ENCODE measurements at regions not wholly inside any gene's neighbourhood (a gene's known extent, or its start where the extent isn't known, plus 50 kb on each side); places are given as distances from the start of the nearest gene placed in this dataset.

- Histone ChIP-seq H4K20me1 (ENCODE audit: insufficient read depth, low read length) (no peaks in the 10 kb centered on the region), H3K36me3 (replicated peaks in 1 of 2; ENCODE audit: control insufficient read depth in 1 of 2, insufficient read depth in 2 of 2, low read length in 2 of 2) (no peaks in the 10 kb centered on the region), H3K9me3 (replicated peaks in 1 of 2; ENCODE audit: control insufficient read depth in 1 of 2, insufficient read depth in 1 of 2, low read length in 2 of 2) (peaks cover 8 to 14% of the 10 kb centered on the region in 2 donors), H3K4me3 (replicated peaks in 1 of 3; ENCODE audit: low read depth in 2 of 3, low read length in 3 of 3) (no peak overlapping the region), H2AFZ (ENCODE audit: insufficient read depth, low read depth, low read length, poor library complexity, severe bottlenecking) (no peak overlapping the region), H3K27me3 (ENCODE audit: control insufficient read depth in 2 of 2, insufficient read depth in 2 of 2, low read length in 2 of 2) (no peaks in the 10 kb centered on the region), H3K9ac (ENCODE audit: insufficient read depth, low read length, poor library complexity, severe bottlenecking) (no peak overlapping the region), H3K27ac (ENCODE audit: low read depth in 1 of 2, low read length in 2 of 2) (no peak overlapping the region), H3K79me2 (ENCODE audit: insufficient read depth, low read length) (no peaks in the 10 kb centered on the region), H3K4me1 (ENCODE audit: control insufficient read depth in 1 of 2, insufficient read depth in 2 of 2, low read length in 2 of 2) (no peaks in the 10 kb centered on the region), H3K4me2 (replicated peaks; ENCODE audit: extremely low read depth, low read length, poor library complexity, severe bottlenecking) (no peak overlapping the region)
- no peak for DNase-seq
- H3K9me3 Mint-ChIP-seq, result peaks cover 7 to 17% (median 10%) of the 10 kb centered on the region in 7 donors
- no peaks in the 10 kb centered on the region for H3K36me3 Mint-ChIP-seq
- no peak overlapping the region for H3K27ac Mint-ChIP-seq
- no peaks in the 10 kb centered on the region for H3K27me3 Mint-ChIP-seq (ENCODE audit: low read depth in 3 of 3)
- intact Hi-C loops (cut with micrococcal nuclease), result no loop called here
- no peak for TF ChIP-seq CTCF (IDR thresholded peaks at IDR 0.05)
- no peak overlapping the region for H3K4me3 Mint-ChIP-seq
- no peaks in the 10 kb centered on the region for H3K4me1 Mint-ChIP-seq
Measured at GRCh38 chr7:85685901-85686300, 499.0 kb upstream of the SEMA3D start.

GRCh38 chr7:85682833-85683620, 496.2 kb upstream of the SEMA3D start:
- Histone ChIP-seq H3K4me1 (ENCODE audit: control insufficient read depth in 1 of 2, insufficient read depth in 2 of 2, low read length in 2 of 2) (no peaks in the 10 kb centered on the region), H3K4me2 (replicated peaks; ENCODE audit: extremely low read depth, low read length, poor library complexity, severe bottlenecking) (no peak overlapping the region), H3K27me3 (ENCODE audit: control insufficient read depth in 2 of 2, insufficient read depth in 2 of 2, low read length in 2 of 2) (no peaks in the 10 kb centered on the region), H3K79me2 (ENCODE audit: insufficient read depth, low read length) (no peaks in the 10 kb centered on the region), H2AFZ (ENCODE audit: insufficient read depth, low read depth, low read length, poor library complexity, severe bottlenecking) (no peak overlapping the region), H3K9me3 (replicated peaks in 1 of 2; ENCODE audit: control insufficient read depth in 1 of 2, insufficient read depth in 1 of 2, low read length in 2 of 2) (peaks cover 16 to 19% of the 10 kb centered on the region in 2 donors), H3K36me3 (replicated peaks in 1 of 2; ENCODE audit: control insufficient read depth in 1 of 2, insufficient read depth in 2 of 2, low read length in 2 of 2) (no peaks in the 10 kb centered on the region), H3K27ac (ENCODE audit: low read depth in 1 of 2, low read length in 2 of 2) (no peak overlapping the region), H4K20me1 (ENCODE audit: insufficient read depth, low read length) (no peaks in the 10 kb centered on the region), H3K4me3 (replicated peaks in 1 of 3; ENCODE audit: low read depth in 2 of 3, low read length in 3 of 3) (no peak overlapping the region), H3K9ac (ENCODE audit: insufficient read depth, low read length, poor library complexity, severe bottlenecking) (no peak overlapping the region)
- Mint-ChIP-seq H3K27ac (no peak overlapping the region), H3K4me1 (no peaks in the 10 kb centered on the region), H3K36me3 (no peaks in the 10 kb centered on the region), H3K9me3 (peaks cover 11 to 22% (median 17%) of the 10 kb centered on the region in 7 donors), H3K27me3 (ENCODE audit: low read depth in 3 of 3) (no peaks in the 10 kb centered on the region), H3K4me3 (no peak overlapping the region)
- no peak for DNase-seq
- WGBS (ENCODE audit: insufficient coverage), result no CpG with 5 or more reads among the region's 1 CpG
- no peak for TF ChIP-seq CTCF (IDR thresholded peaks at IDR 0.05)
- intact Hi-C loops (cut with micrococcal nuclease), result no loop called here
